IMR-90 (cell line): ENCODE measurements at regions not wholly inside any gene's neighbourhood (a gene's known extent, or its start where the extent isn't known, plus 50 kb on each side); places are given as distances from the start of the nearest gene placed in this dataset.

Source experiments
- ATAC-seq: fragments of 200-7000 bp; cut with Tn5 transposase; 2 replicates; pipeline ENCODE4 v1.9.1; 2020; ENCODE audit warnings: low read depth, mild to moderate bottlenecking, moderate library complexity
- BruUV-seq: library from RNA; stranded (reverse); fragments of 400-500 nt; replicated peaks from 2 replicates; lab custom pipeline; 2021; lab: Mats Ljungman, UMichigan
- CTCF ChIA-PET: fragments of 300-600 bp; formaldehyde crosslinking; extraction: SDS; loops from one replicate; lab custom pipeline; 2021; ENCODE audit warnings: antibody characterized with exemption; lab: Yijun Ruan, JAX
- POLR2A ChIA-PET: fragments of 300-600 bp; sonication (Branson Sonifier 250); formaldehyde crosslinking; loops from one replicate; lab custom pipeline; 2022; ENCODE audit warnings: antibody characterized with exemption; ENCODE audit not compliant: unreplicated experiment; lab: Charles Lee
- DNase-seq: peaks from one replicate; pipeline ENCODE4 v3.0.0; 2013
- H2AFZ ChIP-seq: replicated peaks from 2 replicates; pipeline ENCODE3; 2013; ENCODE audit warnings: low read length, mild to moderate bottlenecking; ENCODE audit not compliant: poor library complexity
- H2AK5ac ChIP-seq: 2 replicates; pipeline ENCODE4 v1.6.1; 2013; ENCODE audit warnings: low read depth, low read length, inconsistent platforms
- H2AK9ac ChIP-seq: replicated peaks from 2 replicates; pipeline ENCODE3; 2013; ENCODE audit warnings: mild to moderate bottlenecking, low read depth, low read length, moderate library complexity; ENCODE audit not compliant: poor library complexity
- H2BK120ac ChIP-seq: 2 replicates; pipeline ENCODE4 v1.6.1; 2013; ENCODE audit warnings: low read depth, low read length, inconsistent platforms
- H2BK15ac ChIP-seq: 3 replicates; pipeline ENCODE4 v1.6.1; 2013; ENCODE audit warnings: low read depth, low read length, inconsistent platforms
- H2BK20ac ChIP-seq: 2 replicates; pipeline ENCODE4 v1.6.1; 2013; ENCODE audit warnings: low read depth, mild to moderate bottlenecking, inconsistent platforms, low read length, moderate library complexity
- H2BK5ac ChIP-seq: 2 replicates; pipeline ENCODE4 v1.6.1; 2013; ENCODE audit warnings: mild to moderate bottlenecking, low read depth, low read length, inconsistent platforms; ENCODE audit not compliant: poor library complexity, severe bottlenecking
- H3K14ac ChIP-seq: replicated peaks from 2 replicates; pipeline ENCODE4 v1.6.1; 2013; ENCODE audit warnings: low read depth, low read length, inconsistent platforms
- H3K18ac ChIP-seq: 2 replicates; pipeline ENCODE4 v1.6.1; 2013; ENCODE audit warnings: low read depth, low read length, control low read depth
- H3K23ac ChIP-seq: 2 replicates; pipeline ENCODE4 v1.6.1; 2013; ENCODE audit warnings: low read depth, low read length, inconsistent platforms
- H3K27ac ChIP-seq: 2 replicates; pipeline ENCODE4 v1.5.1; 2013; ENCODE audit warnings: mild to moderate bottlenecking, control low read depth, low read length; ENCODE audit not compliant: insufficient read depth
- H3K27me3 ChIP-seq: 2 replicates; pipeline ENCODE4 v1.6.1; 2013; ENCODE audit warnings: low read length; ENCODE audit not compliant: control insufficient read depth, insufficient read depth
- H3K36me3 ChIP-seq: 2 replicates; pipeline ENCODE4 v1.6.1; 2013; ENCODE audit warnings: low read length, mixed read lengths; ENCODE audit not compliant: control insufficient read depth, insufficient read depth
- H3K4ac ChIP-seq: 2 replicates; pipeline ENCODE4 v1.6.1; 2013; ENCODE audit warnings: low read depth, low read length, inconsistent platforms
- H3K4me1 ChIP-seq: 2 replicates; pipeline ENCODE4 v1.6.1; 2013; ENCODE audit warnings: low read length, mixed read lengths; ENCODE audit not compliant: control insufficient read depth, insufficient read depth
- H3K4me2 ChIP-seq: 2 replicates; pipeline ENCODE4 v1.6.1; 2013; ENCODE audit warnings: low read depth, mild to moderate bottlenecking, control low read depth, low read length, moderate library complexity
- H3K4me3 ChIP-seq: 2 replicates; pipeline ENCODE4 v1.5.1; 2013; ENCODE audit warnings: low read depth, mild to moderate bottlenecking, control low read depth, low read length, moderate library complexity; ENCODE audit not compliant: insufficient read depth
- H3K56ac ChIP-seq: 2 replicates; pipeline ENCODE4 v1.6.1; 2013; ENCODE audit warnings: low read length, inconsistent platforms; ENCODE audit not compliant: insufficient read depth; ENCODE audit errors: extremely low read depth
- H3K79me1 ChIP-seq, 2 experiments: 2 replicates each; pipeline ENCODE4 v1.6.1; 2013; ENCODE audit warnings: low read length in 2 of 2, inconsistent platforms in 1 of 2, low read depth in 1 of 2
- H3K9ac ChIP-seq: 2 replicates; pipeline ENCODE4 v1.6.1; 2013; ENCODE audit warnings: low read depth, low read length, control low read depth
- H3K9me1 ChIP-seq: 2 replicates; pipeline ENCODE4 v1.6.1; 2013; ENCODE audit warnings: low read length, inconsistent platforms; ENCODE audit not compliant: insufficient read depth
- H3K9me3 ChIP-seq: 2 replicates; pipeline ENCODE4 v1.6.1; 2013; ENCODE audit warnings: low read length; ENCODE audit not compliant: control insufficient read depth, insufficient read depth
- H4K20me1 ChIP-seq: 2 replicates; pipeline ENCODE4 v1.6.1; 2013; ENCODE audit warnings: low read length, inconsistent platforms; ENCODE audit not compliant: insufficient read depth
- H4K5ac ChIP-seq: 2 replicates; pipeline ENCODE4 v1.6.1; 2013; ENCODE audit warnings: mild to moderate bottlenecking, low read depth, low read length, control low read depth
- H4K8ac ChIP-seq, 2 experiments: 2 replicates each; pipeline ENCODE4 v1.6.1; 2013; ENCODE audit warnings: low read depth in 2 of 2, low read length in 2 of 2, control low read depth in 1 of 2, inconsistent platforms in 1 of 2
- H4K91ac ChIP-seq: 2 replicates; pipeline ENCODE4 v1.6.1; 2013; ENCODE audit warnings: low read depth, low read length, inconsistent platforms; ENCODE audit not compliant: insufficient read depth
- BHLHE40 ChIP-seq: fragments of 150-350 bp; IDR thresholded peaks from 2 replicates; pipeline ENCODE4 v1.6.1; 2016; ENCODE audit warnings: mild to moderate bottlenecking, low read depth, low read length
- CHD1 ChIP-seq: IDR thresholded peaks from 2 replicates; pipeline ENCODE4 v1.6.1; 2012; ENCODE audit warnings: low read depth, low read length, improper control_type of control experiment
- MXI1 ChIP-seq: IDR thresholded peaks from 2 replicates; pipeline ENCODE4 v1.6.1; 2012; ENCODE audit warnings: low read depth, mild to moderate bottlenecking, low read length, moderate library complexity, borderline replicate concordance
- NFE2L2 ChIP-seq: fragments of 150-350 bp; IDR thresholded peaks from 2 replicates; pipeline ENCODE4 v1.6.1; 2016; ENCODE audit warnings: low read depth, mild to moderate bottlenecking, low read length
- WGBS, 2 experiments: methylation state at CpG; one replicate each; pipeline versions ENCODE4 v1.1.5 to v1.1.7; 2013; ENCODE audit warnings: missing lambda C conversion rate in 2 of 2; ENCODE audit not compliant: insufficient read length in 1 of 2; ENCODE audit errors: extremely low coverage in 2 of 2; 5-methylcytosine and 5-hydroxymethylcytosine counted together
- dilution Hi-C: fragments of 300-500 bp; cut with HindIII; formaldehyde crosslinking; loops from one replicate; pipeline ENCODE4 v1.14.3; 2018; ENCODE audit warnings: low sequenced_read_pairs; ENCODE audit not compliant: unreplicated experiment
- in situ Hi-C: fragments of 300-500 bp; cut with MboI; formaldehyde crosslinking; loops from 3 replicates; pipeline ENCODE4 v1.14.3; 2019; ENCODE audit warnings: low sequenced_read_pairs, inconsistent platforms, mixed read lengths
- intact Hi-C: fragments of 100-400 bp; cut with micrococcal nuclease; formaldehyde crosslinking; loops from 2 replicates; pipeline ENCODE4 v1.10.0; 2022
- TF ChIP-seq, protein P1 (sequence below): fragments of 150-350 bp; IDR thresholded peaks from 2 replicates; pipeline ENCODE4 v1.6.1; 2016; ENCODE audit warnings: low read depth, mild to moderate bottlenecking, low read length, moderate library complexity, borderline replicate concordance
- TF ChIP-seq, protein P2 (sequence below): conservative IDR thresholded peaks from 2 replicates; pipeline ENCODE4 v1.5.1; 2012; ENCODE audit warnings: mild to moderate bottlenecking, low read depth, low read length, improper control_type of control experiment

DNA sequence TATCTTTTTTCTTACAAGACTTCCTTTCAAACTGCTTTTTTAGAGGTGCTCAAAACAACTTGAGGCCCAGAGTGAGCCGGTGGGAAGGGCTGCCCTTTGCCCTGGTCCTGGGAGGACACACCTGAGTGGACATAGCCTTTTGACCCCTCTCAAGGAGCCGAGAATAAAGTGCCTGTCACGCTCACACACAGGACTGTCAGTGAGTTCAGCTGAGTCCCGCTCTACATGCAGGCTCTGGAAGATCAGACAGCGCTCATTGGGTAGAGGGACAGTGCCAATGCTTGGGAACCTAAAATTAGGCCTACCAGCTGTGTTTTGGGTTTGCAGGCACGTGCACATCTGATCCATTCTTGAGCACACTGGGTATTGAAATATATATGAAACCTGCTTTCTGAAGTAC is 387.8 kb downstream of the CD83 start:
- Histone ChIP-seq H3K4me1 (no peaks in the 10 kb centered on the region), H3K4me3 (no peak overlapping the region), H3K9me3 (no peaks in the 10 kb centered on the region), H3K23ac (no peak overlapping the region), H3K79me1 (no peaks in the 10 kb centered on the region), H3K14ac (no peak overlapping the region), H2BK20ac (no peak overlapping the region), H2BK15ac (no peak overlapping the region), H3K4me2 (no peak overlapping the region), H2AFZ (no peak overlapping the region), H2BK120ac (no peak overlapping the region), H4K5ac (no peak overlapping the region), H4K8ac (no peak overlapping the region), H3K18ac (no peak overlapping the region), H3K27ac (no peak overlapping the region), H2BK5ac (no peak overlapping the region), H3K9me1 (no peaks in the 10 kb centered on the region; the same call in 1 of the 2 replicates), H3K56ac (no peak overlapping the region), H2AK9ac (no peak overlapping the region), H4K20me1 (no peaks in the 10 kb centered on the region; the same call in 1 of the 2 replicates), H4K91ac (no peak overlapping the region), H3K36me3 (no peaks in the 10 kb centered on the region), H3K27me3 (no peaks in the 10 kb centered on the region), H3K9ac (no peak overlapping the region), H2AK5ac (no peak overlapping the region), H3K4ac (no peak overlapping the region)
- in situ Hi-C loops (no loop called here), dilution Hi-C loops (no loop called here), intact Hi-C loops (no loop called here)
- no TSS peak for BruUV-seq
- 63% methylated on average over 3 of the region's 6 CpGs; no CpG with 5 or more reads in 1 of the 2 experiments for WGBS, 2 experiments
- ChIA-PET CTCF (no interaction called here), POLR2A (no interaction called here)
- no peak for ATAC-seq
- TF ChIP-seq, protein P1, sequence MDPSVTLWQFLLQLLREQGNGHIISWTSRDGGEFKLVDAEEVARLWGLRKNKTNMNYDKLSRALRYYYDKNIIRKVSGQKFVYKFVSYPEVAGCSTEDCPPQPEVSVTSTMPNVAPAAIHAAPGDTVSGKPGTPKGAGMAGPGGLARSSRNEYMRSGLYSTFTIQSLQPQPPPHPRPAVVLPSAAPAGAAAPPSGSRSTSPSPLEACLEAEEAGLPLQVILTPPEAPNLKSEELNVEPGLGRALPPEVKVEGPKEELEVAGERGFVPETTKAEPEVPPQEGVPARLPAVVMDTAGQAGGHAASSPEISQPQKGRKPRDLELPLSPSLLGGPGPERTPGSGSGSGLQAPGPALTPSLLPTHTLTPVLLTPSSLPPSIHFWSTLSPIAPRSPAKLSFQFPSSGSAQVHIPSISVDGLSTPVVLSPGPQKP, result no peak
- TF ChIP-seq MXI1 (no peak), NFE2L2 (no peak), CHD1 (no peak), BHLHE40 (no peak)
- TF ChIP-seq, protein P2, sequence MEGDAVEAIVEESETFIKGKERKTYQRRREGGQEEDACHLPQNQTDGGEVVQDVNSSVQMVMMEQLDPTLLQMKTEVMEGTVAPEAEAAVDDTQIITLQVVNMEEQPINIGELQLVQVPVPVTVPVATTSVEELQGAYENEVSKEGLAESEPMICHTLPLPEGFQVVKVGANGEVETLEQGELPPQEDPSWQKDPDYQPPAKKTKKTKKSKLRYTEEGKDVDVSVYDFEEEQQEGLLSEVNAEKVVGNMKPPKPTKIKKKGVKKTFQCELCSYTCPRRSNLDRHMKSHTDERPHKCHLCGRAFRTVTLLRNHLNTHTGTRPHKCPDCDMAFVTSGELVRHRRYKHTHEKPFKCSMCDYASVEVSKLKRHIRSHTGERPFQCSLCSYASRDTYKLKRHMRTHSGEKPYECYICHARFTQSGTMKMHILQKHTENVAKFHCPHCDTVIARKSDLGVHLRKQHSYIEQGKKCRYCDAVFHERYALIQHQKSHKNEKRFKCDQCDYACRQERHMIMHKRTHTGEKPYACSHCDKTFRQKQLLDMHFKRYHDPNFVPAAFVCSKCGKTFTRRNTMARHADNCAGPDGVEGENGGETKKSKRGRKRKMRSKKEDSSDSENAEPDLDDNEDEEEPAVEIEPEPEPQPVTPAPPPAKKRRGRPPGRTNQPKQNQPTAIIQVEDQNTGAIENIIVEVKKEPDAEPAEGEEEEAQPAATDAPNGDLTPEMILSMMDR, result no peak
- DNase-seq, result no peak
